Stimulated activated CD8-positive, alpha-beta memory T cell treated with anti-CD3 and anti-CD28 coated beads, Interleukin-15, amount 100 ng/mL, for 4 hours (primary cell): ENCODE measurements at regions not wholly inside any gene's neighbourhood (a gene's known extent, or its start where the extent isn't known, plus 50 kb on each side); places are given as distances from the start of the nearest gene placed in this dataset.

ENCODE experiments used
- DNase-seq, 2 donors: peaks; one replicate each; pipeline ENCODE4 v3.0.0-alpha.2; 2020; ENCODE audit warnings: low read depth in 2 of 2

DNA sequence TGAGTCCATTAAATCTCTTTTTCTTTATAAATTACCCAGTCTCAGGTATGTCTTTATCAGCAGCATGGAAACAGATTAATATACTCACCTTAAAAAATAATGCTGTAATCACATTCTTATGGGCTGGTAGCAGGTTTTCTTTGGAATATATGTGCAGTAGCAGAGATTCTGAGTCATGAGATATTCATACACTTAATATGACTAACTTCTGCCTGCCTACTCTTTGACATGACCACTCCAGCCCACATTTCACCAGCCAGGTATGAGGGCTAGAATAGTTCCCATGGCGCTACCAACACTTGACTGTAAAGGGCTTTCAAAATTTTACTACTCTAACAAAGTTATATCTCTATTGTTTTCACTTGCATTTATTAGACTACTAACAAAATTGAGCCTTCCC is 74.1 kb upstream of the GHR start:
- no peak for DNase-seq

DNA sequence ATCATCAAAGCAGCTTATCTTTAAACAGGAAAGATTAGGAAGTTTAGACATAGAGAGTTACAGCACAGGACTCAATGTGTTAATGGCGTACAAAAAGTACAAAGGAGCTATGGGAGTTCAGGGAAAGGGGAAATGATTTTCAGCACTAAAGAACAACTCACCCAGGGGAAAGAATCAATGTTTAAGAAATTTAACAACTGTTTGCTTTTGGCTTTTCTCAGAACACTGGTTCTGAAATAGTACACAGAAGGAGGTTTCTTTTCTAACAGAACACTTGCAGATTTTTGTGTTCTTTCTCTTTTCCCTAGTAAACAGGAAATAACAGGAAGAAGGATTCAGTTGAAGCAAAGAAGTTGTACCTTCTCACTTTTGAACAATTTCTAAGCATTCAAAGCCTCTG is 71.3 kb upstream of the GHR start:
- no peak for DNase-seq

DNA sequence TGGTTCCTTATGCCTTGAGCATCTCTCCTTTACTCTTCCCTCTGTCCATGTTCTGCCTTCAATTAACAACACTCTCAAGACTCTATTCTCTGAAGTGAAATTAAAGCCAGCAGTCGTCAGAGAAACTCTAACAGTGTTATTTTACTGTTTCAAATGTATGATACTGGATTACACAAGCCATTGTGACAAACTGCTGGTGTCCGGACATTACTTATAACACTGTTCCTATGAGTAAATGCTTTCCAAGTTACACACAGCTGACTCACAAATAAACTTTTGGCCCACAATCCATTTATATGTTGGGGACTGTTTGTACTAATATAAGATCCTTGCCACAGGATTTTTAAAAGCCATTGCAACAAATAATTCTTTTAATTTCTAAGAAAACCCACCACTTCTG is 63.2 kb upstream of the GHR start:
- DNase-seq = no peak

DNA sequence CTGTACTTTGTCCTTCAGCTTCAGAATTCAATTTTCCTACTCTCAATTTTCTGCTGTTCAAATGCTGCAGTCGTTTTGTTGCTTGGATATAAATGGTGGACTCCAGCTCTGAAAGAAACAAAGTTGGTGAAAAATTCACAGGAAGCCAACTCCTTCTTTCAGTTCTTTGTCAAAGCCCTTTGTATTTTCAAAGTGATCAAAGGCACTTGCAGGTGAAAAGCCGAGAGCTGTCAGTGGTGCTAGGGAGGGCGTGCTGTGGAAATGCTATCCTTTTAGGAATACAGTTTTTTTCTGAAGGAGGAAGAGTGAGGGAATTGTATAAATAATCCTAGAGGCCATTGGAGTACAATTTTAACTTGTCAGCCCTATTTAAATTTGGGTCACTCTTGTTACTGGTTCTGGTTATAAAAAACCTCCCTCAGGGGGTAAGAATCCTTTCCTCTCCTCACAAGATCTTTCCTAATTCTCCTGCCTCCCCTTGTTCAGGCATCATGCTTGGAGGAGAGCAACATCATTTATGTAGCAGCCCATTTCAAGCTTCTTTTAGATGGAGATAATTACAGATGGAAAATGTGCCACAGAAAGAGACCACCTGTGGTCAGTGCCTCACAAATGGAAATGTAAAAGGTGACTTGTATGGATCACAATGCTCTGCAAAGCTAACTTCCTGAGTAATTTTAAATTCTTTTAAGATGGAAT is 62.5 kb upstream of the GHR start:
- DNase-seq = no peak

DNA sequence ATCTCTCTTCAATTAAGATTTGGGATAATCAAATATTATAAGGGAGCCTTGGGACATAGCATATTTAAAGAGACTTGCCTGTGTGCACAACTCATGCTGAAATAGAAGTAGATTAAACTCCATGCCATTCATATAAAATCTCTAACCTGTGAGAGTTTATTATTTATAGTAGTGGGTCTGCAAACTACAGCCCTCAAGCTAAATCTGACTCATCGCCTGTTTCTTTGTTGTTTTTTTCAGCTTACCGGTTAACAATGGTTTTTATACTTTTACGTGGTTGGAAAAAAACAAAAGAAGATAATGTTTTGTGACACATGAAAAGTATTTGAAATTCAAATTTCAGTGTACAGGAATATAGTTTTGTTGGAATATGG is 61.9 kb upstream of the GHR start:
- no peak for DNase-seq

DNA sequence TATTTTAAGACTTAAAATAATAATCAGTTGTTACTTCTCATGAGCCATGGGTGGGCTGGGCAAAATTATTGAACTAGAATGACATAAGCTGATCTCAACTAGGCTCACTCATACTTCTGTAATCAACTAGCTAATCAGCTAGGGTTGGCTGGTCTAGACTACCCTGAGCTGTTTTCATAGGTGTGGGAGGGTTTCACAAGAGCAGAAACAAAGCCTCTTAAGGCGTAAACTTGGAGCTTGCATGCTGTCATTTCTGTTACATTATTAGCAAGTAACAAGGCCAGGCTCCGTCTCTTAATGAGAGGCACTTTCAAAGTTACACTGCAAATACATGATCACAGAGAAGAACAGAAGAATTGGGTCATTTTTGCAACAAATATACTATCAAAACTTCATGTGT is 57.2 kb upstream of the GHR start:
- no peak for DNase-seq
